ENCODE measurements at regions not wholly inside any gene's neighbourhood (a gene's known extent, or its start where the extent isn't known, plus 50 kb on each side); places are given as distances from the start of the nearest gene placed in this dataset.

DNA sequence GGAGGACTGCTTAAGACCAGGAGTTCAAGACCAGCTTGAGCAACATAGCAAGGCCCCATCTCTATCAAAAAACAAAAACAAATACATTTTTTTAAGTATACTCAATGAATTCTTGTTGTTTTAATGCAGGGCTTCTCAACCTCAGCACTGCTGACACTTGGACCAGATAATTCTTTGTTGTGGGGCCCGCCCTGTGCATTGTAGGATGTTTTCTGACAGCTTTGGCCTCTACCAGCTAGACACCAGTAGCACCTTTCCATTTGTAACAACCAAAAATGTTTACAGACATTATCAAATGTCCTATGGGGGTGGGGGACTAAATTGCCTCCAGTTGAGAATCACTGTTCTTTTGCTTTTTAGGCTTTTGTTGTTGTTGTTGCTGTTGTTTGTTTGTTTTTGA, 128.1 kb upstream of the MDM1 start:
- FAIRE-seq = no peak
- intact Hi-C loops (cut with DNase I) = no loop called here

DNA sequence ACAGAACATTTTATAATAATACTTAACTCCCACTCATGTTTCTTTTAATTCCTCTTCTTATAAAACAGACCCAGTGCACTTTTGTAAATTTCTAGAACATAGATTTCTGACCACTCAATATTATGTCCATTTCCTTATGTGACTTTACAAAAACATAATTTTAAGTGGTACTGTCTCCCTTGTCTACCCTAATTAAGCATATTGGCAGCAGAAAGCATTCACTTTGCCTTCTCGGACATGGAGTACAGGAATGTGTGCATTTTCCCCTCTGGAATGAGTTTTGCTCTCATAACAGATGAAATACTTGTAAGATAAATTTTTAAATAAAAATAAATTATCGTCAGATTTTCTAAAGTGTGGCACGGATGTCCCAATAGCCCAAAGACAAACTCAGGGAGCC, 129.5 kb upstream of the MDM1 start:
- Histone ChIP-seq H3K9ac (ENCODE audit: low read length in 3 of 3) (no peak overlapping the region), H3K27ac (ENCODE audit: low read depth in 2 of 2, low read length in 2 of 2) (no peak overlapping the region), H3K9me3 (ENCODE audit: control insufficient read depth in 2 of 3, insufficient read depth in 1 of 3, low read length in 3 of 3) (no peaks in the 10 kb centered on the region), H3K36me3 (ENCODE audit: control insufficient read depth in 2 of 3, insufficient read depth in 3 of 3, low read length in 3 of 3) (no peaks in the 10 kb centered on the region), H3K4me1 (ENCODE audit: control insufficient read depth in 2 of 3, insufficient read depth in 2 of 3, low read depth in 1 of 3, low read length in 3 of 3) (no peaks in the 10 kb centered on the region), H3K27me3 (ENCODE audit: control insufficient read depth, insufficient read depth, low read length) (no peaks in the 10 kb centered on the region), H3K4me3 (ENCODE audit: low read length in 3 of 3) (no peak overlapping the region)
- no peak for FAIRE-seq
- intact Hi-C loops (cut with DNase I) = no loop called here
- no peak for DNase-seq
- TF ChIP-seq, protein P1, sequence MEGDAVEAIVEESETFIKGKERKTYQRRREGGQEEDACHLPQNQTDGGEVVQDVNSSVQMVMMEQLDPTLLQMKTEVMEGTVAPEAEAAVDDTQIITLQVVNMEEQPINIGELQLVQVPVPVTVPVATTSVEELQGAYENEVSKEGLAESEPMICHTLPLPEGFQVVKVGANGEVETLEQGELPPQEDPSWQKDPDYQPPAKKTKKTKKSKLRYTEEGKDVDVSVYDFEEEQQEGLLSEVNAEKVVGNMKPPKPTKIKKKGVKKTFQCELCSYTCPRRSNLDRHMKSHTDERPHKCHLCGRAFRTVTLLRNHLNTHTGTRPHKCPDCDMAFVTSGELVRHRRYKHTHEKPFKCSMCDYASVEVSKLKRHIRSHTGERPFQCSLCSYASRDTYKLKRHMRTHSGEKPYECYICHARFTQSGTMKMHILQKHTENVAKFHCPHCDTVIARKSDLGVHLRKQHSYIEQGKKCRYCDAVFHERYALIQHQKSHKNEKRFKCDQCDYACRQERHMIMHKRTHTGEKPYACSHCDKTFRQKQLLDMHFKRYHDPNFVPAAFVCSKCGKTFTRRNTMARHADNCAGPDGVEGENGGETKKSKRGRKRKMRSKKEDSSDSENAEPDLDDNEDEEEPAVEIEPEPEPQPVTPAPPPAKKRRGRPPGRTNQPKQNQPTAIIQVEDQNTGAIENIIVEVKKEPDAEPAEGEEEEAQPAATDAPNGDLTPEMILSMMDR (IDR thresholded peaks at IDR 0.05; ENCODE audit: borderline replicate concordance, extremely low read depth, insufficient read depth) = no peak

More for the DNA sequence above, 128.1 kb upstream of the MDM1 start:
- Histone ChIP-seq H3K36me3 (ENCODE audit: control insufficient read depth in 2 of 3, insufficient read depth in 3 of 3, low read length in 3 of 3) (no peaks in the 10 kb centered on the region), H3K9me3 (ENCODE audit: control insufficient read depth in 2 of 3, insufficient read depth in 1 of 3, low read length in 3 of 3) (no peaks in the 10 kb centered on the region), H3K4me3 (ENCODE audit: low read length in 3 of 3) (no peak overlapping the region), H3K4me1 (ENCODE audit: control insufficient read depth in 2 of 3, insufficient read depth in 2 of 3, low read depth in 1 of 3, low read length in 3 of 3) (peaks cover 0 to 4% (median 0%) of the 10 kb centered on the region in 3 donors), H3K27me3 (ENCODE audit: control insufficient read depth, insufficient read depth, low read length) (no peaks in the 10 kb centered on the region), H3K9ac (ENCODE audit: low read length in 3 of 3) (no peak overlapping the region), H3K27ac (ENCODE audit: low read depth in 2 of 2, low read length in 2 of 2) (no peak overlapping the region)
- no peak for DNase-seq
- TF ChIP-seq, protein P1 (IDR thresholded peaks at IDR 0.05; ENCODE audit: borderline replicate concordance, extremely low read depth, insufficient read depth) = no peak

DNA sequence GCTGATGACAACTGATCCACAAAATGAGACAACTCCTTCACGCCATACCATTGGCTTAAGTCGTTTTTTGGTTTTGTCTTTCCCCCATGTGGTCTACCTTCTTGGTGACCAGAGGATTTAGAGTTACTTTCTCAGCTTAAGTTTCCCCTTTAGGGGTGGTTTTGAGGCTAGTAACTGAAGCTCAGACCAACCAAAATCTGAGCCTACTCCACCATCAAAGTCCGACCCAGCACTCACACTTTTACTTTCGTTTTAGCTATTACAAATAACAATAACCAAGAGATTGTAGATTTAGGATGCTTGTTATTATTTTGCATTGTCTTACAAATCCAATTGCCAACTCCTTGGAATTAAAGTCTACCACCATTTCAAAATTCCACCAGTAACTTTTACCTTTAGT, 130.6 kb upstream of the MDM1 start:
- DNase-seq (no peak), FAIRE-seq (no peak)
- TF ChIP-seq, protein P1 (IDR thresholded peaks at IDR 0.05; ENCODE audit: borderline replicate concordance, extremely low read depth, insufficient read depth) = no peak
- intact Hi-C loops (cut with DNase I) = no loop called here
- Histone ChIP-seq H3K4me3 (ENCODE audit: low read length in 3 of 3) (no peak overlapping the region), H3K27me3 (ENCODE audit: control insufficient read depth, insufficient read depth, low read length) (no peaks in the 10 kb centered on the region), H3K9ac (ENCODE audit: low read length in 3 of 3) (no peak overlapping the region), H3K36me3 (ENCODE audit: control insufficient read depth in 2 of 3, insufficient read depth in 3 of 3, low read length in 3 of 3) (no peaks in the 10 kb centered on the region), H3K4me1 (ENCODE audit: control insufficient read depth in 2 of 3, insufficient read depth in 2 of 3, low read depth in 1 of 3, low read length in 3 of 3) (no peaks in the 10 kb centered on the region), H3K27ac (ENCODE audit: low read depth in 2 of 2, low read length in 2 of 2) (no peak overlapping the region), H3K9me3 (ENCODE audit: control insufficient read depth in 2 of 3, insufficient read depth in 1 of 3, low read length in 3 of 3) (no peaks in the 10 kb centered on the region)

DNA sequence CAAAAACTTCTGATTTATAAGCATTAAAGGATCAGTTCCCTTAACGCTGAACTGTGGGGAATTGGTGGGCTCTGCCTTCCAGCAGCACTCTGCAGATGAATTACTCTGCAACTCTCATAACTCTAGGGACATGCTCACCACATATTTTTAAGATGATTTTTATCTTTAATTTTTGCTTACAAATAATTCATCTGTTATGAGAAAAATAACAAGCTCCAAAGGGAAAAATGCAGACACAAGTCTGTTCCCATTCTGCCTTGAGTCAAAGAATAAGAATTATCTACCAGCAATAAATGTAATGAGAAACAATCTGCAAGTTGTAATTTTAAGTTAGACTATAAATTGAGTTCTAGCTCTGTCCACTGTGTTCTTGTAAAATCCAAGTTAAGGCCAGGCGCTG, 133.1 kb upstream of the MDM1 start:
- no peak overlapping the region for H3K27ac ChIP-seq (ENCODE audit: low read depth in 2 of 2, low read length in 2 of 2)
- intact Hi-C loops (cut with DNase I) = no loop called here
- TF ChIP-seq, protein P1 (IDR thresholded peaks at IDR 0.05; ENCODE audit: borderline replicate concordance, extremely low read depth, insufficient read depth) = no peak
- no peaks in the 10 kb centered on the region for H3K27me3 ChIP-seq (ENCODE audit: control insufficient read depth, insufficient read depth, low read length)
- H3K9ac ChIP-seq (ENCODE audit: low read length in 3 of 3) = no peak overlapping the region
- DNase-seq (peak in 2 of 5 donors; percentile 15 to 59), FAIRE-seq (no peak)
- H3K36me3 ChIP-seq (ENCODE audit: control insufficient read depth in 2 of 3, insufficient read depth in 3 of 3, low read length in 3 of 3) = no peaks in the 10 kb centered on the region
- H3K4me3 ChIP-seq (ENCODE audit: low read length in 3 of 3) = no peak overlapping the region
- no peaks in the 10 kb centered on the region for H3K4me1 ChIP-seq (ENCODE audit: control insufficient read depth in 2 of 3, insufficient read depth in 2 of 3, low read depth in 1 of 3, low read length in 3 of 3)
- no peaks in the 10 kb centered on the region for H3K9me3 ChIP-seq (ENCODE audit: control insufficient read depth in 2 of 3, insufficient read depth in 1 of 3, low read length in 3 of 3)
